ENCODE measurements at regions not wholly inside any gene's neighbourhood (a gene's known extent, or its start where the extent isn't known, plus 50 kb on each side); places are given as distances from the start of the nearest gene placed in this dataset.
A peak's percentile ranks its signal among the peaks of the same experiment; 100 is the strongest.

DNA sequence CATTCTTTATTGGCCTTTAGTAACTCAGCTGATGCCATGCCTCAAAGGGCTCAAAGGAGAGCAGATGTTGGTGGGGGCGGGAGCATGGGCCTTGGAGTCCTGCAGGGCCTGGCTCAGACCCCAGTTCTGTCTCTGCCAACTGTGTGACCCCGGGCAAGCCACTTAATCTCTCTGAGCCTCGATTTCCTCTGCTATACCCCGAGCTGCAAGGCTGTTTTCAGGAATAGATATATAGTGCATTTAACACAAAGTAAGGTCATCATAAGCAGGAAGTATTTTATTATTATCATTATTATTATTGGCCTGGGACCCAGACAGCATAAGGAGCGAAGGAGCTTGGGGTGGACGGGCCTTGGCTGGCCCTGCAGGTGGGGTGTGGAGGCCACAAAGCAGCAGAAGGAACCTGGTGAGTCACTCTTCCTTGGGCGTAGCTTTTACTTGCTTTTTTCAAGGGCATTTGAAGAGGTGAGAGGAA lies 162.7 kb downstream of the INHBB start:
- DNase-seq: no peak

DNA sequence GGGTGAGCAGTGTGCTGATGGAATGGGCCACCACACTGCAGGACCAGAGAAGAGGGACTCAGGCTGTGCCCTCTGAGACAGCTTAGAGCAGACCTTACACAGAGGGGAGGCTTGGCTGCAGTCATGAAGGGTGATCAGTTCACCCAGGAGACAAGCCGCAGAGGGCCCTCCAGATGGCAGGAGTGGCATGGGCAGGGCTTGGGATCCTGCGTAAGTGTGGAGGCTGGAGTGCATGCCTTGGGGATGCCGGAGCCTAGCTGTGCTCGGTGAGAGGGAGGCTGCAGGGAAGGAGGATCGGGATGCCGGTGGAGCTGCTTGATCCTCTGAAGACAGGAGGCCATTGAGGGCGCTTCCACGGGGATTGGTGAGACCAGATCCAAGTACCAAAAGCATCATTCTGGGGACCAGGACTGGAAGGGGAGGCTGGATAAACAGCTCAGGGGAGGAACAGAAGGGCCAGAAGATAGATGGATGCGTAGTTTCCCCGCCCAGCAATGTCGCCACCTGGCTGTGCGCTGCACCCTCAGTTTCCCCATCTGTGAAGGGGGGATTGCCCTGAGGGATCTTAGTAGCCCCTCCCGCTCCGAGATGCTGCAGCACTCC lies 163.4 kb downstream of the INHBB start:
- no peak overlapping the region for H3K27ac ChIP-seq
- no peaks in the 10 kb centered on the region for H3K36me3 ChIP-seq
- no peak for TF ChIP-seq POLR2A (IDR thresholded peaks at IDR 0.05)
- TF ChIP-seq, protein P1, sequence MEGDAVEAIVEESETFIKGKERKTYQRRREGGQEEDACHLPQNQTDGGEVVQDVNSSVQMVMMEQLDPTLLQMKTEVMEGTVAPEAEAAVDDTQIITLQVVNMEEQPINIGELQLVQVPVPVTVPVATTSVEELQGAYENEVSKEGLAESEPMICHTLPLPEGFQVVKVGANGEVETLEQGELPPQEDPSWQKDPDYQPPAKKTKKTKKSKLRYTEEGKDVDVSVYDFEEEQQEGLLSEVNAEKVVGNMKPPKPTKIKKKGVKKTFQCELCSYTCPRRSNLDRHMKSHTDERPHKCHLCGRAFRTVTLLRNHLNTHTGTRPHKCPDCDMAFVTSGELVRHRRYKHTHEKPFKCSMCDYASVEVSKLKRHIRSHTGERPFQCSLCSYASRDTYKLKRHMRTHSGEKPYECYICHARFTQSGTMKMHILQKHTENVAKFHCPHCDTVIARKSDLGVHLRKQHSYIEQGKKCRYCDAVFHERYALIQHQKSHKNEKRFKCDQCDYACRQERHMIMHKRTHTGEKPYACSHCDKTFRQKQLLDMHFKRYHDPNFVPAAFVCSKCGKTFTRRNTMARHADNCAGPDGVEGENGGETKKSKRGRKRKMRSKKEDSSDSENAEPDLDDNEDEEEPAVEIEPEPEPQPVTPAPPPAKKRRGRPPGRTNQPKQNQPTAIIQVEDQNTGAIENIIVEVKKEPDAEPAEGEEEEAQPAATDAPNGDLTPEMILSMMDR (IDR thresholded peaks at IDR 0.05): no peak
- WGBS, 4 donors: 94 to 98% (median 95%) methylated on average over 14 of the region's 14 CpGs
- intact Hi-C loops (cut with DNase I): loop anchor here in 4 of 10 donors (5.0 to 10.0 kb wide), 4 partner anchors 53 to 168 kb away; partner anchors contain the start of gene INHBB (in 1 of the 4)
- ATAC-seq: no peak
- no peak overlapping the region for H3K4me3 ChIP-seq
- no peaks in the 10 kb centered on the region for H3K27me3 ChIP-seq
- no peaks in the 10 kb centered on the region for H3K9me3 ChIP-seq
- no peak for DNase-seq
- H3K4me1 ChIP-seq: peaks cover 0 to 17% (median 7%) of the 10 kb centered on the region in 12 donors

More for the DNA sequence above, 162.7 kb downstream of the INHBB start:
- TF ChIP-seq, protein P1 (IDR thresholded peaks at IDR 0.05): no peak
- TF ChIP-seq POLR2A (IDR thresholded peaks at IDR 0.05): no peak
- peaks cover 0 to 24% (median 8%) of the 10 kb centered on the region in 12 donors for H3K4me1 ChIP-seq
- H3K9me3 ChIP-seq: no peaks in the 10 kb centered on the region
- no peak overlapping the region for H3K4me3 ChIP-seq
- no peaks in the 10 kb centered on the region for H3K36me3 ChIP-seq
- ATAC-seq: peak in 2 of 4 donors; percentile 8 to 12
- no peaks in the 10 kb centered on the region for H3K27me3 ChIP-seq
- intact Hi-C loops (cut with DNase I): loop anchor here in 4 of 10 donors (5.0 to 10.0 kb wide), 4 partner anchors 54 to 169 kb away; partner anchors contain the start of gene INHBB (in 1 of the 4)
- no peak overlapping the region for H3K27ac ChIP-seq
- WGBS, 4 donors: 49 to 70% (median 51%) methylated on average over 7 of the region's 7 CpGs

DNA sequence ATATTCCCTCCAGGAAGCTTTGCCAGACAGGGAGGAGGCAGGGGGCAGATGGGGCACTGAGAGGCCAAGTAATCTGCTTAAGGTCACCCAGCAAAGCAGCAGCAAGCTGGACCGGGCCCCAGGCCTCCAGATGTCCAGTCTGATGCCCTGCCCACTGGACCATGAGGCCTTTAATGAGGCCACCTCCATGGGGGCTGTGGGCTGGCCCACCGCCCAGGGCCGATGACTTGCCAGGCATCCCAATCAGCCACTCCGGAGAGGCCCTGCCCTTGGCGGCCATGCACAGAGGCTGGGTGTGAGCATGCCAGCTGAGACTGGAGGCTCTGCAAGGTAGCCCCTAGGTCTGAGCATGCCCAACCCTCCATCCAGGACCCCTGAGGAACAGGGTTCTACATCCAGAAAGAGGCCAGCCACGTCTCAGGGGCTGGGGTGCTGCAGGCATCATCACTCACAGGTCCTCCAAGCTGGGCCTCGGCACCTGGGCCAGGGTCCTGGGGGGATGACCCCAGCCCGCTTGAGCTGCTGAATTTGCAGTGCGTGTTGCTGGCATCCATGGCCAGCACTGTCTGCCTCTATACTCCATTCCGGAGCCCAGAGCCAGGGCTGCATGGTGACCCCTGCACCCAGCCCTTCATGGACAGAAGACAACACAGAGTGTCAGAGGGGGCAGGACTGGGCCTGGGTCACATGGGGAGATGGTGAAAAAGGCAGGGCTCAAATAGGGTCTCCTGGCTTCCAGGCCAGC lies 164.2 kb downstream of the INHBB start:
- WGBS, 4 donors: 92 to 95% (median 92%) methylated on average over 10 of the region's 10 CpGs
- intact Hi-C loops (cut with DNase I): loop anchor here in 5 of 10 donors (5.0 to 10.0 kb wide), 4 partner anchors 52 to 167 kb away; partner anchors contain the start of gene INHBB (in 1 of the 5)
- TF ChIP-seq POLR2A (IDR thresholded peaks at IDR 0.05): no peak
- TF ChIP-seq, protein P1 (IDR thresholded peaks at IDR 0.05): no peak
- H3K4me1 ChIP-seq: peaks cover 0 to 13% (median 6%) of the 10 kb centered on the region in 12 donors
- no peaks in the 10 kb centered on the region for H3K36me3 ChIP-seq
- H3K27ac ChIP-seq: no peak overlapping the region
- no peaks in the 10 kb centered on the region for H3K9me3 ChIP-seq
- no peaks in the 10 kb centered on the region for H3K27me3 ChIP-seq
- DNase-seq (no peak), ATAC-seq (no peak)
- no peak overlapping the region for H3K4me3 ChIP-seq

Data from heart left ventricle (tissue), 16 donors.